ENCODE measurements at regions not wholly inside any gene's neighbourhood (a gene's known extent, or its start where the extent isn't known, plus 50 kb on each side); places are given as distances from the start of the nearest gene placed in this dataset.

- Histone ChIP-seq H3K27me3 (ENCODE audit: insufficient read depth, low read length) (no peaks in the 10 kb centered on the region), H4K20me1 (ENCODE audit: insufficient read depth) (no peaks in the 10 kb centered on the region; the same call in 1 of the 2 replicates), H3K9me2 (ENCODE audit: insufficient read depth) (no peaks in the 10 kb centered on the region), H3K79me2 (ENCODE audit: insufficient read depth, low read length) (peaks cover 13% of the 10 kb centered on the region; the same call in 1 of the 2 replicates), H3K9ac (ENCODE audit: low read length) (no peak overlapping the region), H3K4me3 (replicated peaks in 1 of 2; ENCODE audit: low read depth in 1 of 2, low read length in 2 of 2) (no peak overlapping the region), H3K4me1 (ENCODE audit: control insufficient read depth in 1 of 2, insufficient read depth in 2 of 2, low read length in 2 of 2) (peaks cover 4 to 5% of the 10 kb centered on the region in 2 experiments; a peak in 1 of 4 replicates), H3K27ac (ENCODE audit: low read depth, low read length) (no peak overlapping the region), H2AFZ (ENCODE audit: low read depth, low read length, poor library complexity, severe bottlenecking) (no peak overlapping the region), H3K9me3 (ENCODE audit: control insufficient read depth in 1 of 2, insufficient read depth in 1 of 2, low read depth in 1 of 2, low read length in 2 of 2) (no peaks in the 10 kb centered on the region), H3K4me2 (ENCODE audit: low read length) (no peak overlapping the region), H3K36me3 (ENCODE audit: control insufficient read depth in 1 of 2, insufficient read depth in 2 of 2, low read length in 2 of 2) (no peaks in the 10 kb centered on the region)
- intact Hi-C loops (cut with micrococcal nuclease) = no loop called here
- ChIA-PET CTCF (no interaction called here), RAD21 (ENCODE audit: low non-redundant PET in 1 of 2, low total read pairs in 2 of 2, uncharacterized antibody in 2 of 2, unreplicated experiment in 2 of 2) (no interaction called here), POLR2A (no interaction called here)
- TF ChIP-seq ZFX (IDR thresholded peaks at IDR 0.05) (no peak), REST (IDR thresholded peaks at IDR 0.05; ENCODE audit: low read depth) (no peak), ELF1 (IDR thresholded peaks at IDR 0.05; ENCODE audit: borderline replicate concordance, low read depth) (no peak), CEBPB (IDR thresholded peaks at IDR 0.05; ENCODE audit: low read depth) (no peak), RAD21 (IDR thresholded peaks at IDR 0.05; ENCODE audit: low read depth) (no peak), POLR2A (IDR thresholded peaks at IDR 0.05; ENCODE audit: borderline replicate concordance, extremely low read depth, insufficient read depth, insufficient read length) (no peak), SP1 (IDR thresholded peaks at IDR 0.05; ENCODE audit: low read depth) (no peak), FOSL1 (IDR thresholded peaks at IDR 0.05; ENCODE audit: low read depth) (no peak), CBX3 (IDR thresholded peaks at IDR 0.05; ENCODE audit: low read depth) (no peak), TCF7L2 (IDR thresholded peaks at IDR 0.05; ENCODE audit: borderline replicate concordance, extremely low read depth, insufficient read depth, insufficient read length) (no peak), JUND (IDR thresholded peaks at IDR 0.05) (no peak), EZH2 (IDR thresholded peaks at IDR 0.05) (no peak), EZH2phosphoT487 (IDR thresholded peaks at IDR 0.05; ENCODE audit: borderline replicate concordance) (no peak), ATF3 (IDR thresholded peaks at IDR 0.05) (no peak), SRF (IDR thresholded peaks at IDR 0.05; ENCODE audit: low read depth) (no peak), ZBTB33 (IDR thresholded peaks at IDR 0.05; ENCODE audit: extremely low read depth, insufficient replicate concordance, low read length) (no peak), SIN3A (IDR thresholded peaks at IDR 0.05; ENCODE audit: low read depth) (no peak), EGR1 (IDR thresholded peaks at IDR 0.05; ENCODE audit: low read depth) (no peak)
- TF ChIP-seq, protein P1, sequence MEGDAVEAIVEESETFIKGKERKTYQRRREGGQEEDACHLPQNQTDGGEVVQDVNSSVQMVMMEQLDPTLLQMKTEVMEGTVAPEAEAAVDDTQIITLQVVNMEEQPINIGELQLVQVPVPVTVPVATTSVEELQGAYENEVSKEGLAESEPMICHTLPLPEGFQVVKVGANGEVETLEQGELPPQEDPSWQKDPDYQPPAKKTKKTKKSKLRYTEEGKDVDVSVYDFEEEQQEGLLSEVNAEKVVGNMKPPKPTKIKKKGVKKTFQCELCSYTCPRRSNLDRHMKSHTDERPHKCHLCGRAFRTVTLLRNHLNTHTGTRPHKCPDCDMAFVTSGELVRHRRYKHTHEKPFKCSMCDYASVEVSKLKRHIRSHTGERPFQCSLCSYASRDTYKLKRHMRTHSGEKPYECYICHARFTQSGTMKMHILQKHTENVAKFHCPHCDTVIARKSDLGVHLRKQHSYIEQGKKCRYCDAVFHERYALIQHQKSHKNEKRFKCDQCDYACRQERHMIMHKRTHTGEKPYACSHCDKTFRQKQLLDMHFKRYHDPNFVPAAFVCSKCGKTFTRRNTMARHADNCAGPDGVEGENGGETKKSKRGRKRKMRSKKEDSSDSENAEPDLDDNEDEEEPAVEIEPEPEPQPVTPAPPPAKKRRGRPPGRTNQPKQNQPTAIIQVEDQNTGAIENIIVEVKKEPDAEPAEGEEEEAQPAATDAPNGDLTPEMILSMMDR (IDR thresholded peaks at IDR 0.05 in 2 of 3, conservative IDR thresholded peaks at IDR 0.05 in 1 of 3; ENCODE audit: borderline replicate concordance in 1 of 3, insufficient read depth in 1 of 3, low read depth in 2 of 3, low read length in 2 of 3) = no peak
- TF ChIP-seq, protein P2, sequence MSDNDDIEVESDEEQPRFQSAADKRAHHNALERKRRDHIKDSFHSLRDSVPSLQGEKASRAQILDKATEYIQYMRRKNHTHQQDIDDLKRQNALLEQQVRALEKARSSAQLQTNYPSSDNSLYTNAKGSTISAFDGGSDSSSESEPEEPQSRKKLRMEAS (IDR thresholded peaks at IDR 0.05) = no peak
- DNase-seq (ENCODE audit: low read depth, low spot score) (no peak), ATAC-seq (no peak)
- no TSS peak for BruUV-seq (replicated peaks)
Observed at GRCh38 chr3:159800434-159801155, 188.0 kb upstream of the IL12A start.

All from HCT116 (cell line).